ENCODE measurements at regions not wholly inside any gene's neighbourhood (a gene's known extent, or its start where the extent isn't known, plus 50 kb on each side); places are given as distances from the start of the nearest gene placed in this dataset.

DNA sequence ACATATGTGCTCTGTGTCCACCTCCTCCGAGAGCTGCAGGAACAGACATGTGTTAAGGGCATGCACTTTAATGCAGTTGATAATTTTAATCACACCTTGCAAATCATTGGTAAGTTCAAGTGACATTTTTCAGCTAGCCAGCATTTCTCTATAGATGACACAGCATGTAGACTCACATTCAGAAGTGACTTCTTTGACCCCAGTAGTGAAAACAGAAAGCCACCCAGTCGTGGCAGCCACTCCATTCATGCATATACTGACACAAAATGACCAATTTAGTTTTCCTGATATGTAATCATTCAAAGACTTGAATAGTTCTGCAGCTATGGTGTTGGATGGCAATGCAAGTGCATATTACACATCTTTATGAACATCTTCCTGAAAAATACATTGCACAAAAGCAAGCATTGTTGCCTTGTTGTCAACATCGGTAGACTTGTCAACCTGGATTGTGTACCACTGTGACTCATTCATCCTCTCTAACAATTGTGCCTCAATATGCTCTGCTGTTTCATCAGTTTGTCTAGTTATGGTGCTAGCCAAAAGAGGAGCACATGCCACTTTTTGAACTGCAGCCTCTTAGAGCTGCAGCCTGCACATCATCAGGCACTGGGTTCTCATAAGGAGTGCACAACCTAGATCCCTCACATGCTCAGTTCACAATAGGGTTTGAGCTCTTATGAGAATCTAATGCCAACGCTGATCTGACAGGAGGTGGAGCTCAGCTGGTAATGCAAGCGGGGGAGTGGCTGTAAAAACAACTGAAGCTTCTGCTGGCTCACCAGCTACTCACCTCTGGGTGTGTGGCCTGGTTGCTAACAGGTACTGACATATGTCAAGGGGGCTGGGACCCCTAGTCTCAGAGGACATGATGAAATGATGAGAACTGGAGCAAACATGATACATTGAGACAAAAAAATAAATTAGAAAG is 622.0 kb downstream of the PYDC2 start:
- TF ChIP-seq POLR2A (IDR thresholded peaks at IDR 0.05; ENCODE audit: low read depth, low read length) (no peak), POLR2AphosphoS5 (IDR thresholded peaks at IDR 0.05; ENCODE audit: low read depth, low read length) (no peak), TAF1 (IDR thresholded peaks at IDR 0.05; ENCODE audit: low read depth, low read length) (no peak), POU2F2 (IDR thresholded peaks at IDR 0.05; ENCODE audit: low read depth, low read length) (no peak), SPI1 (IDR thresholded peaks at IDR 0.05; ENCODE audit: low read depth, low read length) (no peak), PAX5 (IDR thresholded peaks at IDR 0.05; ENCODE audit: insufficient read depth, low read length, severe bottlenecking) (no peak)

Measured in GM12891 (cell line).